Liver (tissue), 8 donors: ENCODE measurements at regions not wholly inside any gene's neighbourhood (a gene's known extent, or its start where the extent isn't known, plus 50 kb on each side); places are given as distances from the start of the nearest gene placed in this dataset.

Source experiments
- DNase-seq: peaks from one replicate; pipeline ENCODE4 v3.0.0-alpha.2; 2017; ENCODE audit warnings: low spot score
- H3K27ac ChIP-seq, 2 donors: one replicate each; pipeline ENCODE4 v1.7.0; 2013; ENCODE audit warnings: inconsistent platforms in 2 of 2, low read length in 2 of 2, control low read depth in 1 of 2, low read depth in 1 of 2, mild to moderate bottlenecking in 1 of 2
- H3K27me3 ChIP-seq, 4 donors: one replicate each; pipeline versions ENCODE4 v1.6.1 to v1.7.0; 2013; ENCODE audit warnings: low read length in 3 of 4, inconsistent platforms in 1 of 4, mild to moderate bottlenecking in 1 of 4, moderate library complexity in 1 of 4; ENCODE audit not compliant: control insufficient read depth in 4 of 4, insufficient read depth in 4 of 4
- H3K36me3 ChIP-seq, 4 donors: one replicate each; pipeline versions ENCODE4 v1.6.1 to v1.7.0; 2013; ENCODE audit warnings: low read length in 3 of 4, mild to moderate bottlenecking in 3 of 4, low read depth in 1 of 4, moderate library complexity in 1 of 4; ENCODE audit not compliant: control insufficient read depth in 4 of 4, insufficient read depth in 3 of 4
- H3K4me1 ChIP-seq, 4 donors: one replicate each; pipeline versions ENCODE4 v1.6.1 to v1.7.0; 2013; ENCODE audit warnings: low read length in 3 of 4, mild to moderate bottlenecking in 3 of 4, moderate library complexity in 1 of 4; ENCODE audit not compliant: control insufficient read depth in 4 of 4, insufficient read depth in 4 of 4
- H3K4me3 ChIP-seq, 3 donors: one replicate each; pipeline versions ENCODE4 v1.6.1 to v1.7.0; 2013; ENCODE audit warnings: low read length in 3 of 3, control low read depth in 1 of 3, low read depth in 1 of 3, mild to moderate bottlenecking in 1 of 3
- H3K9ac ChIP-seq, 2 donors: one replicate each; pipeline ENCODE4 v1.7.0; 2013; ENCODE audit warnings: low read length in 2 of 2, mild to moderate bottlenecking in 2 of 2, moderate library complexity in 2 of 2, control low read depth in 1 of 2, low read depth in 1 of 2
- H3K9me3 ChIP-seq, 4 donors: one replicate each; pipeline versions ENCODE4 v1.6.1 to v1.7.0; 2013; ENCODE audit warnings: low read length in 3 of 4; ENCODE audit not compliant: control insufficient read depth in 4 of 4
- CTCF ChIP-seq: fragments of 150-350 bp; IDR thresholded peaks from 2 replicates; pipeline ENCODE4 v1.5.1; 2017; ENCODE audit warnings: improper control_type of control experiment, low read depth, low read length; ENCODE audit not compliant: missing input control
- EGR1 ChIP-seq, 2 donors: IDR thresholded peaks; 2 replicates each; pipeline ENCODE4 v1.6.1; 2016 to 2018; ENCODE audit warnings: antibody characterized with exemption in 2 of 2, low read depth in 2 of 2
- FOXA1 ChIP-seq: IDR thresholded peaks from 2 replicates; pipeline ENCODE4 v1.6.1; 2016; ENCODE audit warnings: antibody characterized with exemption
- FOXA2 ChIP-seq: IDR thresholded peaks from 2 replicates; pipeline ENCODE4 v1.6.1; 2016; ENCODE audit warnings: antibody characterized with exemption
- GABPA ChIP-seq, 2 donors: IDR thresholded peaks in 1 of 2; conservative IDR thresholded peaks in 1 of 2; 2 replicates each; pipeline ENCODE4 v1.6.1; 2016; ENCODE audit warnings: antibody characterized with exemption in 2 of 2, mild to moderate bottlenecking in 1 of 2, moderate library complexity in 1 of 2
- HNF4A ChIP-seq, 2 donors: conservative IDR thresholded peaks; 2 replicates each; pipeline ENCODE4 v1.6.1; 2016; ENCODE audit warnings: antibody characterized with exemption in 2 of 2, mild to moderate bottlenecking in 2 of 2
- HNF4G ChIP-seq: IDR thresholded peaks from 2 replicates; pipeline ENCODE4 v1.6.1; 2016; ENCODE audit warnings: antibody characterized with exemption
- JUND ChIP-seq, 2 donors: IDR thresholded peaks; 2 replicates each; pipeline ENCODE4 v1.6.1; 2016; ENCODE audit warnings: antibody characterized with exemption in 2 of 2
- MAX ChIP-seq: IDR thresholded peaks from 2 replicates; pipeline ENCODE4 v1.6.1; 2016; ENCODE audit warnings: antibody characterized with exemption
- NR2F2 ChIP-seq: IDR thresholded peaks from 2 replicates; pipeline ENCODE4 v1.6.1; 2016; ENCODE audit warnings: antibody characterized with exemption
- RAD21 ChIP-seq, 2 donors: IDR thresholded peaks; 2 replicates each; pipeline ENCODE4 v1.6.1; 2016; ENCODE audit warnings: antibody characterized with exemption in 2 of 2, mild to moderate bottlenecking in 2 of 2
- REST ChIP-seq: IDR thresholded peaks from 2 replicates; pipeline ENCODE4 v1.6.1; 2016; ENCODE audit warnings: antibody characterized with exemption, mild to moderate bottlenecking
- RXRA ChIP-seq, 2 donors: IDR thresholded peaks; 2 replicates each; pipeline ENCODE4 v1.6.1; 2017 to 2018; ENCODE audit warnings: antibody characterized with exemption in 2 of 2, mild to moderate bottlenecking in 1 of 2
- SP1 ChIP-seq: IDR thresholded peaks from 2 replicates; pipeline ENCODE4 v1.6.1; 2018; ENCODE audit warnings: antibody characterized with exemption, mild to moderate bottlenecking
- TAF1 ChIP-seq: conservative IDR thresholded peaks from 2 replicates; pipeline ENCODE4 v1.6.1; 2016; ENCODE audit warnings: antibody characterized with exemption, mild to moderate bottlenecking
- YY1 ChIP-seq: IDR thresholded peaks from 2 replicates; pipeline ENCODE4 v1.6.1; 2016; ENCODE audit warnings: antibody characterized with exemption, mild to moderate bottlenecking
- ZBTB33 ChIP-seq: IDR thresholded peaks from 2 replicates; pipeline ENCODE4 v1.6.1; 2016; ENCODE audit warnings: antibody characterized with exemption
- WGBS: extraction: QIAGEN DNeasy Blood & Tissue Kit; methylation state at CpG from one replicate; pipeline ENCODE4 v1.1.7; 2013; 5-methylcytosine and 5-hydroxymethylcytosine counted together
- donor health status: healthy.
- donor health status: healthy.
- donor health status: healthy.
- donor health status: healthy.
- donor health status: healthy.

- Histone ChIP-seq H3K9me3 (no peaks in the 10 kb centered on the region), H3K36me3 (no peaks in the 10 kb centered on the region), H3K27ac (no peak overlapping the region), H3K4me1 (peaks cover 0 to 3% (median 1%) of the 10 kb centered on the region in 4 donors), H3K9ac (no peak overlapping the region), H3K27me3 (no peaks in the 10 kb centered on the region), H3K4me3 (no peak overlapping the region)
- 96% methylated on average over 8 of the region's 8 CpGs for WGBS
- DNase-seq = no peak
- TF ChIP-seq FOXA2 = no peak
- TF ChIP-seq HNF4G = no peak
- no peak for TF ChIP-seq JUND (IDR thresholded peaks at IDR 0.05)
- TF ChIP-seq RAD21 (IDR thresholded peaks at IDR 0.05) = no peak
- no peak for TF ChIP-seq EGR1 (IDR thresholded peaks at IDR 0.05; ENCODE audit: low read depth in 2 of 2)
- no peak for TF ChIP-seq HNF4A (conservative IDR thresholded peaks at IDR 0.05)
- no peak for TF ChIP-seq MAX
- TF ChIP-seq NR2F2 = no peak
- no peak for TF ChIP-seq TAF1
- TF ChIP-seq YY1 = no peak
- no peak for TF ChIP-seq SP1
- no peak for TF ChIP-seq CTCF
- no peak for TF ChIP-seq GABPA (IDR thresholded peaks at IDR 0.05 in 1 of 2, conservative IDR thresholded peaks at IDR 0.05 in 1 of 2)
- TF ChIP-seq REST = no peak
- TF ChIP-seq FOXA1 = no peak
Measured at GRCh38 chr1:234697741-234698140, 87.8 kb upstream of the IRF2BP2 start.

GRCh38 chr1:234697015-234697414 lies 87.0 kb upstream of the IRF2BP2 start:
- WGBS = 46% methylated on average over 1 of the region's 1 CpG

More at GRCh38 chr1:234697015-234697414, 87.0 kb upstream of the IRF2BP2 start:
- TF ChIP-seq YY1 (no peak), FOXA1 (no peak), RXRA (IDR thresholded peaks at IDR 0.05) (no peak), ZBTB33 (no peak), NR2F2 (no peak), EGR1 (IDR thresholded peaks at IDR 0.05; ENCODE audit: low read depth in 2 of 2) (no peak), TAF1 (no peak), HNF4G (no peak)
- no peak overlapping the region for H3K4me3 ChIP-seq
- H3K9me3 ChIP-seq = no peaks in the 10 kb centered on the region
- no peak overlapping the region for H3K9ac ChIP-seq
- H3K27ac ChIP-seq = no peak overlapping the region
- no peak for DNase-seq
- H3K27me3 ChIP-seq = no peaks in the 10 kb centered on the region
- H3K4me1 ChIP-seq = peaks cover 0 to 3% (median 1%) of the 10 kb centered on the region in 4 donors
- no peaks in the 10 kb centered on the region for H3K36me3 ChIP-seq
